ENCODE measurements at regions not wholly inside any gene's neighbourhood (a gene's known extent, or its start where the extent isn't known, plus 50 kb on each side); places are given as distances from the start of the nearest gene placed in this dataset.
"Not testable (repeated sequence)": the region's sequence is repeated elsewhere in the genome, so short reads cannot be mapped to it uniquely, and the experiment has no call there.

DNA sequence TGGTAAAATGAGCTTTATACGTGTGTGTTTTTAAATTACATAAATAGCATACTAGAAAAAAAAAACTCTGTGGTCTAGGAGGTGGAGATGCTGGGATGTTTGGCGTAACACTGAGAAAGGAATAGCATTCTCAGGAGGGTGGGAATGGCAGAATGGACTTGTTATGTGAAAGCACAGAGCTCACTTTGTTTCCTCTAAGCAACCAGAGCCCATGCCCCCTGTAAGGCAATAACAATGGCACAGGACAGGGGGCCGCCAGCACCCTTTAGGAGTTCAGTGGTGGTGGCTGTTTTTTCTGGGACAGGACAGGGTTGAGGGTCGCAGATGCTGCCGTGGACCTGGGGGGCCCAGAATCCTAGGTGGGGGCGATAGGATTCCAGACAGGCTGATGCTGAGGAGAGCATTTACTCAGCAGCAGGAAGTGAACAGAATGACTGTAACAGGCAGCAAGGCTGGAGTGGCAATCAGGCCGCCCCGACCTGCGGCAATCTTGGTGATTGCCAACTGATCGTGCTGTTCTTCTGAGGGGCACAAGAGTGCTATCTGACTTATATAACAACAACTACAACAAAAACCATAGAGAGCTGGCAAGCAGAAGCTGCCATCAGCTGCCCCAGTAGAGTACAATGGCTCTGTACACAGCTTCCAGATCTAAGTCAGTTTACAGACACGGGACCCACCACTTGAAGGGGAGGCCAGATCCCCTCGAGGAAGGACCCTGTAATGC is 160.4 kb downstream of the UACA start:
- DNase-seq, result no peak

GRCh38 chr15:70602281-70602680 is 161.1 kb downstream of the UACA start:
- DNase-seq, result no peak

GRCh38 chr15:70597945-70598344 is 165.4 kb downstream of the UACA start:
- DNase-seq, result no peak

- no peak for DNase-seq
These were observed 166.2 kb downstream of the UACA start for GRCh38 chr15:70597056-70597603.

GRCh38 chr15:70596354-70597055 is 166.9 kb downstream of the UACA start:
- DNase-seq, result no peak

DNA sequence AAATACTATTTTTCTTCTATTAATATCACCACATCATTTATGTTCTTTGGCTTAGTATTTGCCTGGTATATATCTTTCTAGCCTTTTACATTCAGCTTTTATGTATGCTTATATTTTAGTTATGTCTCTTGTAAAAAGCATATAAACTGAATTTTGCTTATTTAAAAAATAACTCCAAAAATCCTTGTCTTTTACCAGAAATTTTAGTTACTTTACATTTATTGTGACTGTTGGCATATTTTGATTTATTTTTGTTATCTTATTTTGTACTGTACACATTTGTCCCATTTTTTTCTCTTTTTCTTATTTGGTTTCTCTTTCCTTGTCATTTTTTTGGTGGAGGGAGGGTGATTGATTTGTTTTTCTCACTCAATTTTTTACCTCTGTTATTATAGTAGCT is 169.6 kb downstream of the UACA start:
- DNase-seq, result no peak

DNA sequence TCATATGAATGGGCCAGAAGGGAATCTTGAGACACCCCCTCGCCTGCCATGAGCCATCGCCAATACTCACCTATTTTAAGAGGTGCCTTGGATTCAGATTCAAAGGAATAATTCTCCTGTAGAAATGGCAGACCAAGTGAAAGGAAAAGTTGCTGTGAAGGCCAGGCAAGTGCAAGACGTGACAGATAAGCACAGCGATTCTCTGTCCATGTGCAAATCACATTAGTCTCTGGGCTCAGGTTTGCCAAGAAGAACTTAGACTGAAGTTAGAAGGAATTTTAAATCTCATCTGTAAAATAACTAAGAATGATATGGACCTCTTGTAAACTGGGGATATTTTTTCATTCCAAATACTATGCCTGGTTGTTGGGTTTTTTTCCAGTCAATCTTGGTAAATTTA is 173.6 kb downstream of the UACA start:
- DNase-seq, result no peak

DNA sequence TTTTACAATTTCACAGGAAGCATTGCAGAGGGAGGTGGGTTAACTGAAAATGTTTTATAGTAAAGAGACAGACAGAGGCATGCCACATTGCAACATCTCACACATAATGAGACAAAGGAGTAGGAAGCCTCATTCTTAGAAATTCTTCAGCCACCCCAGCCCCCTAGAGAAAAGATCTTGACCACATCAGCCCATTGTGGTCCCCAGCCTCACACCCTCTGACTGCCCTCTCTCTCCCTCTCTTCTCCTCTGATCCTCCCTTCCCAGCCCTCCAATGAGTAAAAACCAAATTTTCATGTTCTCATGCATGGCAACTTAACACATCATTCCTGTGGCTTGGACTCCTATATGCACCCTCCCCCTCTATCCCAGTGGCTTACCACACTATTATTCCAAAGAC is 174.1 kb downstream of the UACA start:
- no peak for DNase-seq

DNA sequence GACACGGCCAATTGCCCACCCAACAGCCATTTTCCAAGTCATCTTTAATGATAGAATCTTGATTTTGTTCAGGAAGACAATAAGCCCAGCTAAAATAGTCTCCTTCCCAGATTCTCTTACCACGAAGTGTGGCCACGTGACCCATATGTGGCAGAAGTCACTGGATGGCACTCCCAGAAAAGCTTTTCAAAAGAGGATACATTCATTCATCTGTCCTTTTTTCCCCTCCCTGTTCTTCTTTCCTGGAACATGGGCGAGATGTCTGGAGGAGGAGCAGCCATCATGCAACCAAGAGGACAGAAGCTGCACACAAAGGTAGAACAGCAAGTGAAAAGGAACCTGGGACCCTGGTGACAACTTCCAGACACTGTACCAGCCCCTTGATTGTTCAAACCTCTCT is 174.7 kb downstream of the UACA start:
- no peak for DNase-seq

DNA sequence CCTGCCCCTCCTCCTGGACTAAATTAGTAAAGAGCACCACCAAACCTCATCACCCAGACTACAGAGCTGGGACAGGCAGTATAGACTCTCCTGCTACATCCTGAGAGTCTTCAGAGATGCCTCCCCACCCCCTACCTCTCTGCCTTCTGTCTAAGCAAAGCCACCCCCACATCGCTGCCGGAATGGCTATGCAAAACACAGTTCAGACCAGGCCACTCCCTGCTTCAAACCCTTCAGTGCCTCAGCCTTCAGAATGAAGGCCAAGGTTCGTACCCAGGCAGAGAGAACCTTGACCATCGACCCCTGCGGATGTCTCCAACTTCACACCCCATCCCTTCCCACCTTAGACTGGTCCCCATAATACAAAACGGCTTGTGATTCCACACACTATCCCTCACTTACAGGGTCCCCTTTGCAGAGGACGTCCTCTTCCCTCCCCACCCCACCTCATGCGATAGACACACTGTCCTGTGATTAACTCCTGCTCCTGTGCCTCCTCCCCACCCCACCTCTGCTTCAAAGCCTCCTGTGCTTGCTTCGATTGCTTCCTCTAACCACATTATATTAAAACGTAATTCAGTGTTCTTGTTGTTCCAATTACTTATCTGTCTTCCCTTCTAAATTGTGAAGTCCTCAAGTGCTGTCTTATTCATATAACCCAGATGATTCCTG is 175.3 kb downstream of the UACA start:
- no peak for DNase-seq

- DNase-seq, result not testable (repeated sequence)
These were observed 176.2 kb downstream of the UACA start for GRCh38 chr15:70587012-70587634.

- no peak for DNase-seq
These were observed 177.1 kb downstream of the UACA start for GRCh38 chr15:70586241-70586640.

- no peak for DNase-seq
These were observed 177.7 kb downstream of the UACA start for GRCh38 chr15:70585707-70586034.

- DNase-seq, result peak; percentile 25
These were observed 178.3 kb downstream of the UACA start for GRCh38 chr15:70584838-70585706.

- DNase-seq, result no peak
These were observed 178.9 kb downstream of the UACA start for GRCh38 chr15:70584441-70584837.

GRCh38 chr15:70583006-70583405 is 180.4 kb downstream of the UACA start:
- no peak for DNase-seq

DNA sequence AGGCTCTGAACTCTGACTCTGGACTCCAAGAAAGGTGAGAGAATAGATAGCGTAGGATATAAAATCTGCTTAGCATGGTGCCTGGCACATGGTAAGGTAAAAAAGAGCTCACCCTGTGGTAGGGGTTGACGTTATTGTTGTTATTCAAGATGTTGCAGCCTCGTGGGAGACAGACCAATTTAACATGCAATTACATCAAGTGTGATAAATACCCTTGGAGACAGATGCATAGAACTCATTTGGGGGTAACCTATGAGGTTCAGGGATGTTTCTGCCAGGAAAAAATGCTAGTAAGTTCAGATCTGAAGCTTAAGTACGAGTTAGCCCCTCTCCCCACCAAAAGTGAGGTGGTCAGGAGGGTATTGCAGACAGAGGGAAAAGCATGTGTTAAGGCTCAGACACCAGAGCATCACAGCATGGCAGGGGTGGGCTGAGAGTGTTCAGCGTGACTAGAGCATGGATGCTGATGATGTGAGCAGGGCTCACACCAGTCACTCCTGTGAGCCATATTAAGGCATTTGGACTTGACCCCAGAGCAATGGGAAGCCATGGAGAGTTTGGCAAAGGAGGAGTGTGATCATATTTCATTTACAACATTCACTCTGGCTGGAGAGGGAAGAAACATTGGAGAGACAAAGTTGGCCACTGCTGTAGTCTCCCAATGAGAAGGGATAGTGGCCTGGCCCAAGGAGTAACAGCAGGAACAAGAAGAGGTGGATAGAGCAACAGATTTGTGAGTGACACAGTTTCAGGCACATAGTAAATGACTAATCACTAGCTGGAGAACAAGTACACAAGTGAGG is 181.0 kb downstream of the UACA start:
- no peak for DNase-seq

GRCh38 chr15:70580958-70581357 is 182.4 kb downstream of the UACA start:
- no peak for DNase-seq

DNA sequence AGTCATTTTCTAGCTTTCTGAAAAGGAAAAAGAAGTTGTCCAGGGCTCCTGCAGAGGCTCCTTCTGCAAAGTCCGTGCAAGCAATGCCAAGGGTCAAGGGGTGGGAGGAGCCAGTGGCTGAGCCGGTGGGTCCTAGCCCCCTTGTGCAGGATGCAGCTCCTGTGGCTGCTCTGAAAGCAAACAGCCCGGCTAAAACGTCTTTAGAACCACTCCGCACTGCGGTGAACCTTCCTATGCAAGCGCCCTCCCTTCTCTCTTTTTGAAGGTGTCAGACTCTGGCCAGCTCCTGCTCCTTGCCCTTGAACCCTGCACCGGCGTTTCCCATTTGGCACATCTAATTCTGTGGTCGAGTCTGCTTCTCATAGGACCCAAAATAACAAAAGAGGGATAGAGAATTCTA is 183.1 kb downstream of the UACA start:
- no peak for DNase-seq

- no peak for DNase-seq
These were observed 183.6 kb downstream of the UACA start for GRCh38 chr15:70579766-70580165.

GRCh38 chr15:70578196-70578595 is 185.2 kb downstream of the UACA start:
- DNase-seq, result no peak

DNA sequence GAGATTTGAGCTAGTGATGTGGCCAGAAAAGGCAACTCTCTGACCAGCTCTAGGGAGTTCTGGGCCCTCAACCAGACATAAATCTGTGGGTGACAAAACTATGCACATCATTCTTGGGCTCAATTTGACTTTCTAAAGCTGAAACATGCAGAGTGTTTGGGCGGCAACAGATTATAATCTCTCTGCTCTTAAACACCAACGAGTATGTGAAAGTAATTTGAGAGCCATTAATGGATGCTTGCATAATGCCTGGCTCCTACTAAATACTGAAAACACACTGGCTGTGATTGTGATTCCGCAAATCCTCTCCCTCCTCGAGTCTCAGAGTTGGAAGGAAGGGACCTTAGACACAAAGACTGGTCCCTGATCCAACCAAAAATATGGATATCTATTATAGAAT is 186.7 kb downstream of the UACA start:
- no peak for DNase-seq

Measured in CD4-positive, alpha-beta T cell treated with Interferon gamma for 1 hour (primary cell).